ENCODE measurements at regions not wholly inside any gene's neighbourhood (a gene's known extent, or its start where the extent isn't known, plus 50 kb on each side); places are given as distances from the start of the nearest gene placed in this dataset.
"Not testable (repeated sequence)": the region's sequence is repeated elsewhere in the genome, so short reads cannot be mapped to it uniquely, and the experiment has no call there.

- H3K4me1 Mint-ChIP-seq: no peaks in the 10 kb centered on the region
Measured at GRCh38 chr10:120019568-120019967, 127.0 kb downstream of the SEC23IP start.

GRCh38 chr10:120022357-120022756 is 129.8 kb downstream of the SEC23IP start:
- H3K36me3 Mint-ChIP-seq: no peaks in the 10 kb centered on the region
- no peak overlapping the region for H3K27ac Mint-ChIP-seq
- DNase-seq: no peak
- H3K4me1 Mint-ChIP-seq: no peaks in the 10 kb centered on the region
- no peak overlapping the region for H3K4me3 Mint-ChIP-seq
- peaks cover 0 to 2% (median 0%) of the 10 kb centered on the region in 6 donors for H3K9me3 Mint-ChIP-seq
- peaks cover 2 to 16% (median 12%) of the 10 kb centered on the region in 3 donors for H3K27me3 Mint-ChIP-seq (ENCODE audit: low read depth in 3 of 3)

More at GRCh38 chr10:120019568-120019967, 127.0 kb downstream of the SEC23IP start:
- Mint-ChIP-seq H3K4me3 (no peak overlapping the region), H3K36me3 (no peaks in the 10 kb centered on the region), H3K9me3 (peaks cover 0 to 2% (median 0%) of the 10 kb centered on the region in 6 donors), H3K27me3 (ENCODE audit: low read depth in 3 of 3) (peaks cover 2 to 19% (median 11%) of the 10 kb centered on the region in 3 donors), H3K27ac (no peak overlapping the region)
- DNase-seq: no peak

DNA sequence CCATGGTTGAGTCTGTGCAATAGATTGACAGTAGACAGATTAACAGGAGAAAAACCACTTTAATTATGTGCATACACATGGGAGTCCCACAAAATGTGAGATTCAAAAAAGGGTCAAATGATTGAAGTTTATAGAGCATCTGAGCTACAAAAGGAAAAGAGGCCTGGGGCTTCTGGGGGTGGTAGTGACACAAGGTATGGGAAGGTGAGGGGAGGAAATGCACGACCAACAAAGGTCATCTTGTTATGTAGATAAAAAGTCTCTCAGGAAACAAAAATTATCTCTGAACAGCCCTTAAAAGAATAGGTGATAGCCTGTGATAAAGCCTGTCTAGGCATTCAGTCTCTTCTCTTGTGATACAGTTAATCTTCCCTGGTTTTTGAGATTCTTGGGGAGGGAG is 141.7 kb downstream of the SEC23IP start:
- Mint-ChIP-seq H3K27ac (no peak overlapping the region), H3K27me3 (ENCODE audit: low read depth in 3 of 3) (peaks cover 2 to 16% (median 3%) of the 10 kb centered on the region in 3 donors), H3K4me1 (no peaks in the 10 kb centered on the region), H3K36me3 (no peaks in the 10 kb centered on the region), H3K9me3 (no peaks in the 10 kb centered on the region), H3K4me3 (no peak overlapping the region)
- DNase-seq: no peak

DNA sequence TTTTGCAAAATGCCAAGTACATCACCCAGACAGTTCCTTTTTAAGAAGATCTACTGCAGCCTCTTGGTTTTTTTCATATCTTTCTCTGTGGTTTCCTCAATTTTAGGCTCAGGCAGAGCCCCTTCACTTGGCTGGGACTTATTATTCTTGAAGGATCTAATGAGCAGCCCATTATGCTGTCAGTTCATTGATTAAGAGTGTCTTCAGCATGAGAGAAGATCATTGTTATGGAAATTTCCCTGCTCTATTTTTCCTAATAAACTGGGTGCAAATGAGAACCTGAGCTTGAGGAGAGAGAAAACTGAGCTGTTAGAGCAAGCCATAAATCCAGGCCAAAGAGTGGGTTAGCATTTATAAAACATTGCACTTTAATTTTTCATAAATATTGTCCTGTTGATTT is 146.5 kb downstream of the SEC23IP start:
- peaks cover 0 to 2% (median 0%) of the 10 kb centered on the region in 6 donors for H3K9me3 Mint-ChIP-seq
- H3K27ac Mint-ChIP-seq: no peak overlapping the region

GRCh38 chr10:120039826-120040225 is 147.3 kb downstream of the SEC23IP start:
- DNase-seq: no peak
- Mint-ChIP-seq H3K27me3 (ENCODE audit: low read depth in 3 of 3) (peaks cover 1 to 6% (median 3%) of the 10 kb centered on the region in 3 donors), H3K27ac (no peak overlapping the region), H3K9me3 (peaks cover 0 to 2% (median 0%) of the 10 kb centered on the region in 6 donors), H3K4me3 (no peak overlapping the region), H3K36me3 (no peaks in the 10 kb centered on the region), H3K4me1 (no peaks in the 10 kb centered on the region)

More for the DNA sequence above, 146.5 kb downstream of the SEC23IP start:
- no peak for DNase-seq
- Mint-ChIP-seq H3K4me1 (no peaks in the 10 kb centered on the region), H3K27me3 (ENCODE audit: low read depth in 3 of 3) (peaks cover 0 to 9% (median 3%) of the 10 kb centered on the region in 3 donors), H3K36me3 (no peaks in the 10 kb centered on the region), H3K4me3 (no peak overlapping the region)

GRCh38 chr10:120041807-120042559 is 149.5 kb downstream of the SEC23IP start:
- no peak for DNase-seq
- peaks cover 1 to 4% (median 4%) of the 10 kb centered on the region in 3 donors for H3K27me3 Mint-ChIP-seq (ENCODE audit: low read depth in 3 of 3)
- H3K9me3 Mint-ChIP-seq: peaks cover 0 to 2% (median 0%) of the 10 kb centered on the region in 6 donors
- no peak overlapping the region for H3K27ac Mint-ChIP-seq
- no peak overlapping the region for H3K4me3 Mint-ChIP-seq
- H3K4me1 Mint-ChIP-seq: no peaks in the 10 kb centered on the region
- H3K36me3 Mint-ChIP-seq: no peaks in the 10 kb centered on the region

DNA sequence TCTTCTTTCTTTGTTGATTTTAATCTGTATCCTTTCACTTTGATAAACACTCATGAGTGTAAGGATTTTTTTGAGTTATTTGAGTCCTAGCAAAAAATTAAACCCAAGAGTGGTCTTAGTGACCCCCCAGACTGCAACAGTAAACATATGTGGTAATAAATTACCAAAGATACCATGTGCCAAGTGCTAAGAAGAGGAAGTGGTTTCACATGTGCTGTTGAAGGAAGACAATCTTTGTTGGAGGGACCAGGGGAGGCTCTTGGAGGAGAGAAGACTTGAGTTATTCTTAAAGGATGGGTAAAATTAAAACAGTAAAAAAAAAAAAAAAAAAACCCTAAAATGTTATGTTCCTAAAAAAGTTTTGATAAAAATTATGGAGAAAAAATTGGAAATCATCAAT is 150.2 kb downstream of the SEC23IP start:
- no peak for DNase-seq
- peaks cover 1 to 4% (median 4%) of the 10 kb centered on the region in 3 donors for H3K27me3 Mint-ChIP-seq (ENCODE audit: low read depth in 3 of 3)
- H3K4me3 Mint-ChIP-seq: no peak overlapping the region
- no peaks in the 10 kb centered on the region for H3K4me1 Mint-ChIP-seq
- peaks cover 0 to 2% (median 0%) of the 10 kb centered on the region in 6 donors for H3K9me3 Mint-ChIP-seq
- H3K36me3 Mint-ChIP-seq: no peaks in the 10 kb centered on the region
- no peak overlapping the region for H3K27ac Mint-ChIP-seq

- H3K36me3 Mint-ChIP-seq; DNase-seq; H3K27ac Mint-ChIP-seq; H3K4me3 Mint-ChIP-seq; H3K9me3 Mint-ChIP-seq; H3K27me3 Mint-ChIP-seq (ENCODE audit: low read depth in 3 of 3); H3K4me1 Mint-ChIP-seq: not testable (repeated sequence)
Measured at GRCh38 chr10:120047373-120047772, 154.8 kb downstream of the SEC23IP start.

DNA sequence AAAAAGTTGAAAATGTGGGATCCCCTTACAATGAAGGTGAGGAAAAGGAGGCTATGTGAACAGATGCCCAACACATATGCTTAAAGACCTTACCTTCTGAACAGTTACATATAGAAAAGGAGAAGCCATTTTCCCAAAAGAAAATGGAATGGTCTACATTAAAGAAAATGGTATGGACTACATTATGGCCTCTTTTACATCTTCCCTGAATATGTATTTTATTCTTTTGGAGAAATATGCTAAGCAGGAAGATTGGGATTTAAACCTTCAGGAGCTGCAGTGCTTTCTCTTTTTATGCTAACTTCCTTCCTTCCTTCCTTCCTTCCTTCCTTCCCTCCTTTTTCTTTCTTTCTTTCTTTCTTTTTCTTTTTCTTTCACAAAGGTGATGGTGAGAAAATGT is 155.4 kb downstream of the SEC23IP start:
- peaks cover 0 to 2% (median 0%) of the 10 kb centered on the region in 6 donors for H3K9me3 Mint-ChIP-seq
- peaks cover 1 to 8% (median 8%) of the 10 kb centered on the region in 3 donors for H3K27me3 Mint-ChIP-seq (ENCODE audit: low read depth in 3 of 3)
- H3K27ac Mint-ChIP-seq: no peak overlapping the region
- H3K4me3 Mint-ChIP-seq: no peak overlapping the region
- no peak for DNase-seq
- H3K36me3 Mint-ChIP-seq: no peaks in the 10 kb centered on the region
- no peaks in the 10 kb centered on the region for H3K4me1 Mint-ChIP-seq

DNA sequence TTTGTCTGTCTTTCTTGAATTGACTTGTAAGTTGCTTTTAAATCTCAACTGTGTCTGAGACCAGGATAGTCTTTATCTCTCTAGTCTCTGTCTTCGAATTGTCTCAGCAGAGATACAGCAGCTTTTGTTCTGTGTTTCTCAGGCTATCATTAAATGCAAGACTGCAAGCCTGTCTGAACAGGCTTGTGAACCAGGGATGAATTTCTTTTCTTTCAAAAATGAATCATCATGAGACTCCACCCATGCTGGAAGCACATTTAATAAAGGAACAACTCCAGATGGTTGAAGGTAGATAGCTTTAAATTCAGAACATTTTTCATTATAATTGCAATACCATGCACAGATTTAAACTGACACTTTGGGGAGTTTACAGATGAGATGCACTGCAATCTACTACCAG is 155.9 kb downstream of the SEC23IP start:
- no peaks in the 10 kb centered on the region for H3K36me3 Mint-ChIP-seq
- no peaks in the 10 kb centered on the region for H3K4me1 Mint-ChIP-seq
- H3K27ac Mint-ChIP-seq: no peak overlapping the region

DNA sequence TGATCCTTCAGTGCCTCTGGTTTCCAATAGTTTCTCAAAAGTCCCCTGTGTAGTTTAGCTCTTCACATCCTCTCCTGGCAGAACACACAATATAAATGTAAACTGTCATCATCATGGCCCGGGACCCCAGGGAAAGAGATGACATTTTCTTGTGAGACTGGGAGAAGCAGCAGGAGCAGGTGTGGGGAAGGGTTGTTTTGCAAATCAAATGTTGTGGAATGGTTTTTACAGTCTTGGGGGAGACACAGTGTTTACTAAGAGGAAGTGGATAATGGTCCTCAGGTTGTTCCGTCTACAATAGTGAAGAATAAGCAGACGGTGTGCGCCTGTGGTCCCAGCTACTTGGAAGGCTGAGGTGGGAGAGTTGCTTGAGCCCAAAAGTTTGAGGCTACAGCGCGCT is 159.1 kb downstream of the SEC23IP start:
- Mint-ChIP-seq H3K27ac (no peak overlapping the region), H3K4me3 (no peak overlapping the region)

More for the DNA sequence above, 155.9 kb downstream of the SEC23IP start:
- peaks cover 1 to 8% (median 8%) of the 10 kb centered on the region in 3 donors for H3K27me3 Mint-ChIP-seq (ENCODE audit: low read depth in 3 of 3)
- no peak overlapping the region for H3K4me3 Mint-ChIP-seq
- H3K9me3 Mint-ChIP-seq: peaks cover 0 to 2% (median 0%) of the 10 kb centered on the region in 6 donors
- DNase-seq: no peak

GRCh38 chr10:120052964-120053702 is 160.6 kb downstream of the SEC23IP start:
- DNase-seq: no peak
- Mint-ChIP-seq H3K27me3 (ENCODE audit: low read depth in 3 of 3) (peaks cover 0 to 15% (median 8%) of the 10 kb centered on the region in 3 donors), H3K27ac (no peak overlapping the region), H3K4me3 (no peak overlapping the region), H3K9me3 (no peaks in the 10 kb centered on the region), H3K4me1 (no peaks in the 10 kb centered on the region), H3K36me3 (no peaks in the 10 kb centered on the region)

More for the DNA sequence above, 159.1 kb downstream of the SEC23IP start:
- Mint-ChIP-seq H3K4me1 (no peaks in the 10 kb centered on the region), H3K36me3 (no peaks in the 10 kb centered on the region), H3K27me3 (ENCODE audit: low read depth in 3 of 3) (peaks cover 0 to 8% (median 7%) of the 10 kb centered on the region in 3 donors), H3K9me3 (no peaks in the 10 kb centered on the region)
- no peak for DNase-seq

DNA sequence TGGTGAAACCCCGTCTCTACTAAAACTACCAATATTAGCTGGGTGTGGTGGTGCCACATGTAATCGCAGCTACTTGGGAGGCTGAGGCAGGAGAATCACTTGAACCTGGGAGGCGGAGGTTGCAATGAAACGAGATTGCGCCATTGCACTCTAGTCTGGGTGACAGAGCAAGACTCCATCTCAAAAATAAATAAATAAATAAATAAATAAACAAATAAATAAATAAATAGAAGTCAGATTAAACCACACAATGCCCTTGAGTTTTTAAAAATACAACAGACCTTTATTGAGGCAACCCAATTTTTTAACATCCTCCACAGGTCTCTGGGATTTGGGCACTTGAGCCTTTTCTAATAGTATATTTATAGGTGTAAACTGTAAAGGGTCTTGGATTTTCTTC is 167.3 kb downstream of the SEC23IP start:
- H3K27me3 Mint-ChIP-seq (ENCODE audit: low read depth in 3 of 3): peaks cover 4 to 23% (median 8%) of the 10 kb centered on the region in 3 donors
- not testable (repeated sequence) for DNase-seq, H3K9me3 Mint-ChIP-seq, H3K4me3 Mint-ChIP-seq, H3K4me1 Mint-ChIP-seq, H3K27ac Mint-ChIP-seq, H3K36me3 Mint-ChIP-seq

GRCh38 chr10:120067427-120067826 is 174.9 kb downstream of the SEC23IP start:
- Mint-ChIP-seq H3K36me3 (no peaks in the 10 kb centered on the region), H3K4me1 (no peaks in the 10 kb centered on the region), H3K9me3 (peaks cover 0 to 4% (median 0%) of the 10 kb centered on the region in 6 donors), H3K4me3 (no peak overlapping the region), H3K27ac (no peak overlapping the region), H3K27me3 (ENCODE audit: low read depth in 3 of 3) (peaks cover 4 to 13% (median 5%) of the 10 kb centered on the region in 3 donors)
- DNase-seq: no peak
